HG02678 (cell line): ENCODE measurements at regions not wholly inside any gene's neighbourhood (a gene's known extent, or its start where the extent isn't known, plus 50 kb on each side); places are given as distances from the start of the nearest gene placed in this dataset.
"Not testable (repeated sequence)": the region's sequence is repeated elsewhere in the genome, so short reads cannot be mapped to it uniquely, and the experiment has no call there.

Experiments used
- ATAC-seq: cut with Tn5 transposase; IDR thresholded peaks from one replicate; pipeline ENCODE4 v1.9.1; 2021; ENCODE audit warnings: mild to moderate bottlenecking, moderate library complexity; ENCODE audit not compliant: unreplicated experiment

- no peak for ATAC-seq
Measured at GRCh38 chr13:65260946-65261891, 1968.9 kb downstream of the PCDH9 start.

GRCh38 chr13:65240773-65241172, 1989.4 kb downstream of the PCDH9 start:
- no peak for ATAC-seq

GRCh38 chr13:65236841-65237418, 1993.2 kb downstream of the PCDH9 start:
- ATAC-seq, result no peak

- no peak for ATAC-seq
Measured at GRCh38 chr13:65217471-65217995, 2012.6 kb downstream of the PCDH9 start.

- ATAC-seq, result not testable (repeated sequence)
Measured at GRCh38 chr13:65202845-65203244, 2027.3 kb downstream of the PCDH9 start.

- no peak for ATAC-seq
Measured at GRCh38 chr13:65188721-65189120, 2041.4 kb downstream of the PCDH9 start.

- no peak for ATAC-seq
Measured at GRCh38 chr13:65168026-65168425, 2062.1 kb downstream of the PCDH9 start.

GRCh38 chr13:65166675-65167074, 2063.5 kb downstream of the PCDH9 start:
- ATAC-seq, result no peak

GRCh38 chr13:65159803-65160202, 2070.3 kb downstream of the PCDH9 start:
- ATAC-seq, result no peak

GRCh38 chr13:65155861-65156260, 2074.3 kb downstream of the PCDH9 start:
- no peak for ATAC-seq

GRCh38 chr13:65154661-65155447, 2075.3 kb downstream of the PCDH9 start:
- ATAC-seq, result peak; percentile 32

- no peak for ATAC-seq
Measured at GRCh38 chr13:65149687-65150086, 2080.4 kb downstream of the PCDH9 start.

GRCh38 chr13:65143920-65144319, 2086.2 kb downstream of the PCDH9 start:
- no peak for ATAC-seq

- ATAC-seq, result no peak
Measured at GRCh38 chr13:65133094-65133493, 2097.0 kb downstream of the PCDH9 start.

- ATAC-seq, result no peak
Measured at GRCh38 chr13:65125236-65125635, 2104.9 kb downstream of the PCDH9 start.

- ATAC-seq, result no peak
Measured at GRCh38 chr13:65112531-65112941, 2117.6 kb downstream of the PCDH9 start.

- ATAC-seq, result no peak
Measured at GRCh38 chr13:65112123-65112522, 2118.0 kb downstream of the PCDH9 start.

- ATAC-seq, result no peak
Measured at GRCh38 chr13:65111223-65111622, 2118.9 kb downstream of the PCDH9 start.

- ATAC-seq, result not testable (repeated sequence)
Measured at GRCh38 chr13:65104436-65104835, 2125.7 kb downstream of the PCDH9 start.

GRCh38 chr13:65103351-65103750, 2126.8 kb downstream of the PCDH9 start:
- ATAC-seq, result no peak
